ENCODE measurements at regions not wholly inside any gene's neighbourhood (a gene's known extent, or its start where the extent isn't known, plus 50 kb on each side); places are given as distances from the start of the nearest gene placed in this dataset.

- TF ChIP-seq POLR2A (IDR thresholded peaks at IDR 0.05; ENCODE audit: low read depth, low read length), result no peak
- TF ChIP-seq SPI1 (IDR thresholded peaks at IDR 0.05; ENCODE audit: low read depth, low read length), result no peak
- TF ChIP-seq POLR2AphosphoS5 (IDR thresholded peaks at IDR 0.05; ENCODE audit: low read depth, low read length), result no peak
Observed at GRCh38 chr3:72613871-72614270, 234.4 kb downstream of the SHQ1 start.

Measured in GM12891 (cell line).